ENCODE measurements at regions not wholly inside any gene's neighbourhood (a gene's known extent, or its start where the extent isn't known, plus 50 kb on each side); places are given as distances from the start of the nearest gene placed in this dataset.

DNA sequence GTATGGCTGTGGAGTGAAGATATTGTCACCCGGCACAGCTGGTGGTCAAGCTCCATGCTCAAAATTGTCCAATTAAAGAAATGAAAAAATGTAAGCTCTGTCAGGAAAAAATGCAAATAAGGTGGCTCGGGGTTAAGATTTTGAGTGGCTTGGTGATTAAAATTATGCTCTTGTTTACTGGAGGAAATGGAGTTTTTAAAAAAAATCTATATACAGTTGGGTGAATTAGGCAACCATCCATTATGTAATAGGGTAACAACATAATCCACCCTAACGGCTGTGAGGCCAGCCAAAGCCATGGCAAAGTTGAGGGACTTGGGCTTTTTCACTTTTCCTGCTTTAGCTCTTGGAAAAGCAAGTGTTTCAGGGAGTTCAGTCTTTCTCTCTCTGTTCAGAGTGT is 260.8 kb upstream of the HABP2 start:
- TF ChIP-seq, protein P1, sequence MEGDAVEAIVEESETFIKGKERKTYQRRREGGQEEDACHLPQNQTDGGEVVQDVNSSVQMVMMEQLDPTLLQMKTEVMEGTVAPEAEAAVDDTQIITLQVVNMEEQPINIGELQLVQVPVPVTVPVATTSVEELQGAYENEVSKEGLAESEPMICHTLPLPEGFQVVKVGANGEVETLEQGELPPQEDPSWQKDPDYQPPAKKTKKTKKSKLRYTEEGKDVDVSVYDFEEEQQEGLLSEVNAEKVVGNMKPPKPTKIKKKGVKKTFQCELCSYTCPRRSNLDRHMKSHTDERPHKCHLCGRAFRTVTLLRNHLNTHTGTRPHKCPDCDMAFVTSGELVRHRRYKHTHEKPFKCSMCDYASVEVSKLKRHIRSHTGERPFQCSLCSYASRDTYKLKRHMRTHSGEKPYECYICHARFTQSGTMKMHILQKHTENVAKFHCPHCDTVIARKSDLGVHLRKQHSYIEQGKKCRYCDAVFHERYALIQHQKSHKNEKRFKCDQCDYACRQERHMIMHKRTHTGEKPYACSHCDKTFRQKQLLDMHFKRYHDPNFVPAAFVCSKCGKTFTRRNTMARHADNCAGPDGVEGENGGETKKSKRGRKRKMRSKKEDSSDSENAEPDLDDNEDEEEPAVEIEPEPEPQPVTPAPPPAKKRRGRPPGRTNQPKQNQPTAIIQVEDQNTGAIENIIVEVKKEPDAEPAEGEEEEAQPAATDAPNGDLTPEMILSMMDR (IDR thresholded peaks at IDR 0.05), result no peak
- no peak for TF ChIP-seq POLR2A (IDR thresholded peaks at IDR 0.05)
